HG02938 (cell line): ENCODE measurements at regions not wholly inside any gene's neighbourhood (a gene's known extent, or its start where the extent isn't known, plus 50 kb on each side); places are given as distances from the start of the nearest gene placed in this dataset.
"Not testable (repeated sequence)": the region's sequence is repeated elsewhere in the genome, so short reads cannot be mapped to it uniquely, and the experiment has no call there.

Experiments
- ATAC-seq: cut with Tn5 transposase; IDR thresholded peaks from one replicate; pipeline ENCODE4 v1.9.1; 2021; ENCODE audit warnings: mild to moderate bottlenecking, moderate library complexity; ENCODE audit not compliant: unreplicated experiment

- no peak for ATAC-seq
These were observed 162.5 kb upstream of the SOX2 start for GRCh38 chr3:181549266-181549665.

DNA sequence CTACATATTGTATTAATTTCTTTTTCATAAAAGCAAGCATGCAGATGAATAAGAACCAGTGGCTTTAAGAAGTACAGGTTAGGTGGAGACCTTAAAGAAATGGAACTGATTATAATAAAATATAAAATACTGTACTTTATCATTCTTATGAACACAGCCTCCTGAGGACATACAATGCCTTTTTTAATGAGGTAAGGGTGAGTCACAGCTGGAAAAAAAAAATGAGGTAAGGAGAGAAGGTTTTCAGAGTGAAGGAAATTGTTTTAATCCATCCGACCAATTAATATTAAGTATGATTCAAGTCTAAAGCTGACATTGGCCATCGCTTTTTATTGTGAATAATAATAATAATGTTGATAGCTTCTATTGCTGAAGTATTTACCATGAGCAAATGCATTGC, 170.3 kb upstream of the SOX2 start:
- no peak for ATAC-seq

DNA sequence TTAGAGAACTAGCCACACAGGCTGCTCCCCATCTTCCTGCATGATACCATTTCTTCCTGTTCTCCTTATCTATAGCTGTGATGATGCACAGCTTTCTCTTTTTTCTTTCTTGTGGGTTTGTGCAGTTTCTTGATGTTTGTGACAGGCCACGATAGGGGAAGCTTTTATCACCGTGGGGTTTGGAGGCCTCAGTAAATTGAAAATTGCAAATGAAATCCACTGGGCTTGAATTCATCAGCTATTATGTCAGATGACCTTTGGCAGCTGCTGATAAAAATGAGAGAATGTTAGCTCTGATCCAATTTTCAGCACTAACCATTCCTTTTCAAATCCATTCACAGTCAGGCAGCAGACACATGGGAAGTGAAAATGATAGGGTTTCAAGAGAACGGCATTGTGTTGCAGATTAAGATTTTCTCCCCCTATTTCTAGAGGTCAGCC, 176.9 kb upstream of the SOX2 start:
- ATAC-seq, result no peak

DNA sequence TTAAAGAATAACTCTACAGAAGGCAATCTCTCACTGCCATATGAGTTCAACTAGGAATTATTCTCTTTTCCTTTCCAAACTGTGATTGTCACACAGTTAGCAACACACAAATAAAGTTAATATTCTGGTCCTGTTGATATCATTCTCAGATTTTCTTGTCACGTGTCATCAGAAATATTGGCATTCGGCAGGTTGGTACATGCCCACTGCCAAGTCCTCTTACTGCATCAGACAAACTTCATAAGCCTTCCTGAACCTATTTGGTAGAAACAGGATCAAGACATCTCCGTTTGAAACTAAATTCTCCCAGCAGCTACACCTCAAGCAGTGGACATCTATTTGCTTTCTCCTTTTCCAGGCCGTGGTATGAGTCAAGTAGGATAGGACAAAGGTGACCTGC, 177.9 kb upstream of the SOX2 start:
- ATAC-seq, result no peak

GRCh38 chr3:181530584-181530983, 181.1 kb upstream of the SOX2 start:
- ATAC-seq, result no peak

- ATAC-seq, result no peak
These were observed 189.9 kb upstream of the SOX2 start for GRCh38 chr3:181521831-181522230.

- ATAC-seq, result no peak
These were observed 193.5 kb upstream of the SOX2 start for GRCh38 chr3:181518222-181518621.

- no peak for ATAC-seq
These were observed 198.9 kb upstream of the SOX2 start for GRCh38 chr3:181512787-181513186.

DNA sequence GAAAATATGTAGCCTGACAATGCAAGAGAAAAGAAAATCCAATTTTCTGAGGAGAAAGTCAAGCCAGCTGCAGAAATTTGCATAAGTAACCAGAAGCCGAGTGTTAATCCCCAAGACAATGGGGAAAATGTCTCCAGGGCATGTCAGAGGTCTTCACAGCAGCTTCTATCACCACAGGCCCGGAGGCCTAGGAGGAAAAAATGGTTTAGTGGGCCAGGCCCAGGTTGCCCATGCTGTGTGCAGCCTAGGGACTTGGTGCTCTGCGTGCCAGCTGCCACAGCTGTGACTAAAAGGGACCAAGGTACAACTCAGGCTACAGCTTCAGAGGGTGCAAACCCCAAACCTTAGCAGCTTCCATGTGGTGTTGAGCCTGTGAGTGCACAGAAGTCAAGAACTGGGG, 201.2 kb upstream of the SOX2 start:
- ATAC-seq, result no peak

DNA sequence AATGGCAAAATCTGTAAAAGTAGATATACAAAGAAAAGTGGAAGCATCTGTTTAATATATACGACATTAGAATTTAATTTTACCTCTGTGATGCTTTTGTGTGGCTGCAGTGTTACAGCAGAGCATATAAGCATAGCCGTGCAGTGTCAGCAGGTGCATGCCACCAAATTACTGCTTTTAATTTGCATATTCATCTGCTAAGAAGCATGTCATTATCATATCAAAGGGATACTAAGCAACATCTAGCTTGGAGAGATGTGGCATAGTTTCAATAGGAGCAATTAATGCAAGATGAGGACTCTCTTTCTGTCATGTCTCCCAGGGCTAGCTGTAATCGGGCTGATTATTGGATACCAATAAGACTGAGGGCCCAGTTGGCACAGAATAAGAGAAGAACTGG, 214.4 kb upstream of the SOX2 start:
- ATAC-seq, result no peak

- no peak for ATAC-seq
These were observed 218.3 kb upstream of the SOX2 start for GRCh38 chr3:181493423-181493822.

DNA sequence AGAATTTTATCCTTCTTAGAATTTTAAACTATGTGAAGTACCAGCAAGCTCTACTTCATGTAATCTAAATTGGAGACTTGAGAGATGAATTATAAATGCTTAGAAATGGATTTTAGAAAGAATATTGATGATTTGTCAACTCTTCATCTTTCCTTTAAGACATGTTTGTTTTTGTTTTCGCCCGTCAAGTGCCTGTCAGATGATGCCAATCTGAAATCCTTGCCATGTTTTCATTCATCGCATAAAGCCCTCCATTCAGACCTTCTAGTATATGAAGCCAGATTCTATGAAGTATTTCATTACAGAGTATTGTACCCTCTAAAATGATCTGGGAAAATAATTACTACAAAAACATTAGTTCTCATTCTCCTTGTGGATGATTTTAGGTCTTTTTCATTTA, 223.2 kb upstream of the SOX2 start:
- ATAC-seq, result no peak

DNA sequence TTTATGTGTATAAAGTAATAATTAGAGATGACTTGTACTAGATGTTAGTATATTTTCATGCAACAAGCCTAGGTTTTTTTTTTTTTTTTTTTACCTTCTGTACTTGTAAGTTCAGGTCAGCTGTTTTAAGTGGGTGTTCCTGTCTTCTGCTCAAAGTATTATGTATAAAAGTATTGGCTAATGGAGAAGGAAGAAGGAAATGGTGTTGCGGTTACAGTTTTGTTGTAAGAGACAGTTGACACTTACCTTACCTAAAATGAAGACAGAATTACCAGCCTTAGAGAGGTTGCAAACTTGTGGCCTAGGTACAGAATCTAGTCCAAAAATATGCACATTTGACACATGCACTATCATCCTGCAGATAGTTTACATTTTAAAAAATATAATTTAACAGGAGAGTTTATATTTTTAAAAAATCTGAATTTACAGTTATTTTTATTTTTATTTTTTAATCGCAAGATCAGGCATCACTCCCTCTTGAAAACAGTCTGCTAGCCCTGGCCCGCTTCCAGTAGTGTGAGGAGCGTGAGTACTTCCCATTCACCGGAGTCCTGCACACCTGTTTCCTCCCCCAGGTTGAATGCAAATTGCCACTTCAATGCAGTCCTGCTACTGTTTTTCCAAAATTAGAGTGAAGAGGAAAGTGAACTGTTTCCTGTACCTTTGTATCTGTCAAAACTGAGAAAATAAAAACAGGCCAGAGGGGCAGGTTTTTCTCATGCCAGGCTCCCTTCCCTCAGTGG, 224.3 kb upstream of the SOX2 start:
- ATAC-seq, result no peak

- no peak for ATAC-seq
These were observed 225.4 kb upstream of the SOX2 start for GRCh38 chr3:181486141-181486885.

- ATAC-seq, result no peak
These were observed 227.7 kb upstream of the SOX2 start for GRCh38 chr3:181484026-181484425.

GRCh38 chr3:181475146-181475545, 236.6 kb upstream of the SOX2 start:
- not testable (repeated sequence) for ATAC-seq

GRCh38 chr3:181470349-181470748, 241.4 kb upstream of the SOX2 start:
- no peak for ATAC-seq

DNA sequence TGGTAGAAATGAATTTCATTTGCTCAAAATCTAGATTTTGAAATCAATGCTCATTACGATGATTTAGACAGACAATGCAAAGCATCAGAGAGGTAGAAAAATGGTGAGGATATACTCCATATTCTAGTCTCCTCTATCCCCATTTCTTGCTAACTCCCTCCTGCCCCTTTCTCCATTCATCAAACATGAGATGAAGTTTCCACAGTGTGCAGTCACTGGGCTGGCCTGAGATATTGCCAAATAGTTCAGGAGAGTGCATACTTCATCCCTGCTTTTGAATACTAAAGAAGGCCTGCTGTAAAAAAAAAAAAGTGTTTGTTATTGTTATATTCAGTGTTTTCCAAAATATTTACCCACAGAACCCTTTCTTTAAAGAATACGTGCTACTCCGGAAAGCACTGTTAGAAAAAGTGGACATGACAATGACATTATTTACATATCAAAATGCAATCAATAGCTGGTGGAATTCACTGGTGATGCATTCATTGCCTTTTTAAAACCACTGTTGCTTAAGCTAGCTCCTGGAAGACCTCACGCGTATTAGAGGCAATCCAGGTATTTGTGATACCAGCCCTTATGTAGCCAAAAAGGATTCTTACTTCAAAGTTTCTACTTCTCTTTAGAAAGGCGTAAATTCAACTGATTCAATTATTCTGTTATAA, 247.6 kb upstream of the SOX2 start:
- no peak for ATAC-seq

- no peak for ATAC-seq
These were observed 250.3 kb upstream of the SOX2 start for GRCh38 chr3:181461381-181461780.

GRCh38 chr3:181459516-181459915, 252.2 kb upstream of the SOX2 start:
- no peak for ATAC-seq

DNA sequence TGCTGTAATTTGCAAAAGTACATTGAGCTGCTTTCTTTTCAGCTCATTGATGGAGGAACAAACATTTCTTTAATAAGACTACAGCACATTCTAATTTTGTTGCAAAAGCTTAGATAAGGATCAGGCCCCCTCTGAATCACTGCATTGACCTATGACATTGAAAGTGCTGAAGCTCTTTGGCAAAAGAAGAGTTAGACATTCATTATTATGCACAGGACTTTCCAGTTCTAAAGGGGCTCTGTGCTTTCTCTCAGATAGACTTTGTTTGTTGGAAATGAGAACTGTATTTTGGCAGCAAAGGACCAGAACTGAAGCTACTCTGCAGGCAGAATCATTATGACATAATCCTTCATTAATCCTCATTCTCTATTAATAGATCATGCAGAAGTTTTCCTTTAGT, 252.9 kb upstream of the SOX2 start:
- ATAC-seq, result no peak

DNA sequence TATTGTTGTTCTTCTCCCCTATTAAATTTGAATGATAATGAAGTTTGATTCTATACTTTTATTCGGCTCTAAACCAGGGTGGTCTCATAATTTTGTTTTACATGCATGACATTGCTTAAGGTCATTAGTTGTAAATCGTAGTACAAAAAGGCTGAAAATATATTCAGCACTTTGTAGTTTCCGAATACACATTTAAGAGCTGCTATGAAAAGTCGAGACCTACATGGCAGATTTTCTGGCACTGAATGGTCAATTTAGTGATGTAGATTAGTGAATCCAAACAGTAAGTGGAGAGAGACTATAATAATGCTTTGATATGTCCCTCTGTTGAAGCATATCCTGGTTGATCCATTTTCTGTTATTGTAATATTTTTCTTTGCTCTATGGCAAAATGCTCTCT, 254.0 kb upstream of the SOX2 start:
- no peak for ATAC-seq
